Ovary (tissue), 3 donors: ENCODE measurements at regions not wholly inside any gene's neighbourhood (a gene's known extent, or its start where the extent isn't known, plus 50 kb on each side); places are given as distances from the start of the nearest gene placed in this dataset.

ENCODE experiments used
- CTCF ChIP-seq, 3 donors: fragments of 450-650 bp in 2 of 3; fragments of 200-600 bp in 1 of 3; IDR thresholded peaks; one replicate each; pipeline versions ENCODE4 v1.5.1 to v1.8.0; 2016 to 2022; ENCODE audit warnings: antibody characterized with exemption in 3 of 3, mild to moderate bottlenecking in 1 of 3
- EP300 ChIP-seq: sonication (generic); formaldehyde crosslinking; IDR thresholded peaks from one replicate; pipeline ENCODE4 v1.6.1; 2017; ENCODE audit warnings: antibody characterized with exemption
- donor health status: DM: no; HTN: no; CAD: no.

GRCh38 chr10:121049489-121049888 lies 198.3 kb downstream of the WDR11 start:
- TF ChIP-seq EP300 (no peak), CTCF (IDR thresholded peaks at IDR 0.05) (no peak)
